Left lung (tissue), 4 donors: ENCODE measurements at regions not wholly inside any gene's neighbourhood (a gene's known extent, or its start where the extent isn't known, plus 50 kb on each side); places are given as distances from the start of the nearest gene placed in this dataset.

Source experiments
- ATAC-seq: fragments of 200-7000 bp; cut with Tn5 transposase; one replicate; pipeline ENCODE4 v1.9.1; 2020; ENCODE audit warnings: moderate library complexity
- DNase-seq, 4 donors: peaks; one replicate each; pipeline ENCODE4 v3.0.0-alpha.2; 2013 to 2020
- H3K27ac ChIP-seq, 2 donors: fragments of 200-600 bp; sonication (generic) in 1 of 2; one replicate each; pipeline versions ENCODE4 v1.5.0 to v1.8.0; 2020 to 2021
- H3K27me3 ChIP-seq, 2 donors: fragments of 200-600 bp; sonication (generic) in 1 of 2; one replicate each; pipeline versions ENCODE4 v1.5.0 to v1.8.0; 2020 to 2021
- H3K36me3 ChIP-seq, 2 donors: fragments of 200-600 bp; sonication (generic) in 1 of 2; one replicate each; pipeline versions ENCODE4 v1.5.0 to v1.8.0; 2020 to 2021
- H3K4me1 ChIP-seq, 2 donors: fragments of 200-600 bp; one replicate each; pipeline ENCODE4 v1.8.0; 2021
- H3K4me3 ChIP-seq, 2 donors: fragments of 200-600 bp; sonication (generic) in 1 of 2; one replicate each; pipeline versions ENCODE4 v1.5.0 to v1.8.0; 2020 to 2021; ENCODE audit warnings: mild to moderate bottlenecking in 1 of 2
- H3K9me3 ChIP-seq, 2 donors: fragments of 200-600 bp; sonication (generic) in 1 of 2; one replicate each; pipeline versions ENCODE4 v1.5.0 to v1.8.0; 2020 to 2021
- intact Hi-C, 2 donors: fragments of 100-400 bp; cut with DNase I; formaldehyde crosslinking; loops; one replicate each; pipeline versions ENCODE4 v1.11.2 to v1.14.2; 2022
- TF ChIP-seq, protein P1 (sequence below), 2 donors: fragments of 200-600 bp; sonication (generic) in 1 of 2; IDR thresholded peaks; one replicate each; pipeline versions ENCODE4 v1.5.0 to v1.8.0; 2021; ENCODE audit warnings: antibody characterized with exemption in 2 of 2
- donor health status: DM: no; HTN: yes; CAD: no.
- donor health status: DM: no; HTN: no; CAD: no.

DNA sequence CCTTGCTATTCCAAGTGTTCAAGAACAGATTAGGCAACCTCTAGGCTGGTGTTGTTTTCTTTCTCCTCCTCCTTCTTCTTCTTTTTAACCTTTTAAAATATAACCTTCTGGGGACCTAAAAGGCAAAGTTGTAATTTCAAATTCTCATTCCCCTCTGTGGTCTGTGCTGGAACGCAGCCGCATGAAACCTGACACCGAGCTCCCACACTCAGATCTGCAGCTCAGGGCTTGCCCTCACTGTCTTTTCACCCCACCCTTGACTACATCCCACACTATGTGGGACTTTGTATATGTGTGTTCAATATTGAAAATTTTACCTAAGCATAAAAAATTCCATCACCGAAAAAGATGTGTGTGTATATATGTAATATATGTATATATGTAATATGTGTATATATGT lies 62.0 kb upstream of the ARHGAP42 start:
- Histone ChIP-seq H3K4me3 (no peak overlapping the region), H3K27me3 (no peaks in the 10 kb centered on the region), H3K36me3 (no peaks in the 10 kb centered on the region), H3K9me3 (peaks cover 0 to 28% of the 10 kb centered on the region in 2 donors), H3K27ac (no peak overlapping the region), H3K4me1 (no peaks in the 10 kb centered on the region)
- intact Hi-C loops: no loop called here
- no peak for ATAC-seq
- DNase-seq: no peak
- TF ChIP-seq, protein P1, sequence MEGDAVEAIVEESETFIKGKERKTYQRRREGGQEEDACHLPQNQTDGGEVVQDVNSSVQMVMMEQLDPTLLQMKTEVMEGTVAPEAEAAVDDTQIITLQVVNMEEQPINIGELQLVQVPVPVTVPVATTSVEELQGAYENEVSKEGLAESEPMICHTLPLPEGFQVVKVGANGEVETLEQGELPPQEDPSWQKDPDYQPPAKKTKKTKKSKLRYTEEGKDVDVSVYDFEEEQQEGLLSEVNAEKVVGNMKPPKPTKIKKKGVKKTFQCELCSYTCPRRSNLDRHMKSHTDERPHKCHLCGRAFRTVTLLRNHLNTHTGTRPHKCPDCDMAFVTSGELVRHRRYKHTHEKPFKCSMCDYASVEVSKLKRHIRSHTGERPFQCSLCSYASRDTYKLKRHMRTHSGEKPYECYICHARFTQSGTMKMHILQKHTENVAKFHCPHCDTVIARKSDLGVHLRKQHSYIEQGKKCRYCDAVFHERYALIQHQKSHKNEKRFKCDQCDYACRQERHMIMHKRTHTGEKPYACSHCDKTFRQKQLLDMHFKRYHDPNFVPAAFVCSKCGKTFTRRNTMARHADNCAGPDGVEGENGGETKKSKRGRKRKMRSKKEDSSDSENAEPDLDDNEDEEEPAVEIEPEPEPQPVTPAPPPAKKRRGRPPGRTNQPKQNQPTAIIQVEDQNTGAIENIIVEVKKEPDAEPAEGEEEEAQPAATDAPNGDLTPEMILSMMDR (IDR thresholded peaks at IDR 0.05): no peak

- ATAC-seq (no peak), DNase-seq (no peak)
- H3K36me3 ChIP-seq: no peaks in the 10 kb centered on the region
- no peak overlapping the region for H3K4me3 ChIP-seq
- intact Hi-C loops: no loop called here
- no peaks in the 10 kb centered on the region for H3K9me3 ChIP-seq
- no peaks in the 10 kb centered on the region for H3K27me3 ChIP-seq
- H3K4me1 ChIP-seq: no peaks in the 10 kb centered on the region
- H3K27ac ChIP-seq: no peak overlapping the region
- TF ChIP-seq, protein P1 (IDR thresholded peaks at IDR 0.05): no peak
Measured at GRCh38 chr11:100629671-100630070, 57.4 kb upstream of the ARHGAP42 start.

DNA sequence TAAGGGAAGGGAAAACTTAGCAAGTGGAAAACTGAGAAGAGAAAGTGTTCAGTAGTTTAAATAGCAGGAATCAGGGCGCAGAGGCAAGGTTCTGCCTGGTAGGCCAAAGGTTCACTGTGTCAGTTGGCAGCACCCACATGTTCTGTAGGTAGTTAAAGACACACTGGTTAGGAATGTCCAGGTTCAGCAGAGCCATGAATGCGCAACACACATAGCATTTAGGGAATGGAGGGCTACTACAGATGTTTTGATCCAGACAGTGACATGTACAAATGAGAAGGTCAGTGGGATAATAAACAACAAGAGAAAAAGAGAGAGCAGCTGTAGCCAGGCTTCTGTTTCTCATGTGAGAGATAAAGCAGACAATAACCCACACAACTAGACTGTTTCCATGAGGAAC lies 56.2 kb upstream of the ARHGAP42 start:
- TF ChIP-seq, protein P1 (IDR thresholded peaks at IDR 0.05): no peak
- Histone ChIP-seq H3K27me3 (no peaks in the 10 kb centered on the region), H3K9me3 (no peaks in the 10 kb centered on the region), H3K36me3 (no peaks in the 10 kb centered on the region), H3K27ac (no peak overlapping the region), H3K4me3 (no peak overlapping the region), H3K4me1 (no peaks in the 10 kb centered on the region)
- ATAC-seq (no peak), DNase-seq (no peak)
- intact Hi-C loops: no loop called here

- DNase-seq (no peak), ATAC-seq (no peak)
- Histone ChIP-seq H3K27ac (no peak overlapping the region), H3K4me1 (no peaks in the 10 kb centered on the region), H3K36me3 (no peaks in the 10 kb centered on the region), H3K27me3 (no peaks in the 10 kb centered on the region), H3K9me3 (no peaks in the 10 kb centered on the region), H3K4me3 (no peak overlapping the region)
- TF ChIP-seq, protein P1 (IDR thresholded peaks at IDR 0.05): no peak
- intact Hi-C loops: no loop called here
Measured at GRCh38 chr11:100631316-100631715, 55.8 kb upstream of the ARHGAP42 start.

DNA sequence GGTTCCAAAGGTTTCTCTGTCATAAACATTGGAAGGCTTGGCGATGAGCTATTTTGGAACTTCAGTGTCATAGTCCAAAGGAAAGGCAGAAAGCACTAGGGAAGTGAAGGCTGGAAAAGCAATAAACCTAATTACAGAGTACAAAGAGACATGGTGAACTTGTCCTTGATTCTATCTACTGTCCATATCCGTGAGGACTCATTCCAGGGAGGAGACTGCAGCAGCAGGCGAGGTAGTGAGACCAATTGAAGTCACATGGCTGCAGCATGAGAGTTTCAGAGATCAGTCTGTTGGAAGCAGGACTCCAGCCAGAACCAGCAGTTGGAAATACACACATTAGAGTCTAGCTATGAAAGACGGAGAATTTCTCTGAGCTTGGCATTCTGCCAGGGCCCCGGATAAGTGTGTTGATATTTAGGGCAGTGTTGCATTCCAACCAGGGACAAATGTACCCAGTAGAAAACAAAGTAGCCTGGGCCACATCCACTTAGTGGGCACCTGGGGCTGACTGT lies 54.1 kb upstream of the ARHGAP42 start:
- Histone ChIP-seq H3K27me3 (no peaks in the 10 kb centered on the region), H3K9me3 (peaks cover 0 to 2% of the 10 kb centered on the region in 2 donors), H3K4me3 (no peak overlapping the region), H3K4me1 (no peaks in the 10 kb centered on the region), H3K36me3 (no peaks in the 10 kb centered on the region), H3K27ac (peak overlapping the region in 1 of 2 donors; percentile 51)
- ATAC-seq: peak; percentile 83
- DNase-seq: peak in 3 of 4 donors; percentile 52 to 81 (median 62)
- intact Hi-C loops: no loop called here
- TF ChIP-seq, protein P1 (IDR thresholded peaks at IDR 0.05): no peak
